ENCODE measurements at regions not wholly inside any gene's neighbourhood (a gene's known extent, or its start where the extent isn't known, plus 50 kb on each side); places are given as distances from the start of the nearest gene placed in this dataset.

- no peak for DNase-seq (ENCODE audit: low read depth)
These were observed 122.2 kb upstream of the RTL1 start for GRCh38 chr14:101025696-101026095.

- DNase-seq (ENCODE audit: low read depth): no peak
These were observed 122.8 kb upstream of the RTL1 start for GRCh38 chr14:101026341-101026740.

- DNase-seq (ENCODE audit: low read depth): no peak
These were observed 123.8 kb upstream of the RTL1 start for GRCh38 chr14:101027291-101027690.

- DNase-seq (ENCODE audit: low read depth): no peak
These were observed 124.4 kb upstream of the RTL1 start for GRCh38 chr14:101027966-101028365.

GRCh38 chr14:101028971-101029667 lies 125.6 kb upstream of the RTL1 start:
- no peak for DNase-seq (ENCODE audit: low read depth)

- DNase-seq (ENCODE audit: low read depth): no peak
These were observed 126.3 kb upstream of the RTL1 start for GRCh38 chr14:101029668-101030290.

- no peak for DNase-seq (ENCODE audit: low read depth)
These were observed 127.1 kb upstream of the RTL1 start for GRCh38 chr14:101030586-101030985.

- DNase-seq (ENCODE audit: low read depth): no peak
These were observed 127.7 kb upstream of the RTL1 start for GRCh38 chr14:101031186-101031585.

GRCh38 chr14:101031721-101032120 lies 128.2 kb upstream of the RTL1 start:
- no peak for DNase-seq (ENCODE audit: low read depth)

- no peak for DNase-seq (ENCODE audit: low read depth)
These were observed 128.9 kb upstream of the RTL1 start for GRCh38 chr14:101032433-101032832.

GRCh38 chr14:101033006-101033405 lies 129.5 kb upstream of the RTL1 start:
- no peak for DNase-seq (ENCODE audit: low read depth)

- DNase-seq (ENCODE audit: low read depth): no peak
These were observed 130.1 kb upstream of the RTL1 start for GRCh38 chr14:101033446-101034165.

GRCh38 chr14:101034986-101035385 lies 131.5 kb upstream of the RTL1 start:
- DNase-seq (ENCODE audit: low read depth): no peak

- no peak for DNase-seq (ENCODE audit: low read depth)
These were observed 132.1 kb upstream of the RTL1 start for GRCh38 chr14:101035466-101036225.

GRCh38 chr14:101037021-101037817 lies 133.7 kb upstream of the RTL1 start:
- DNase-seq (ENCODE audit: low read depth): no peak

- no peak for DNase-seq (ENCODE audit: low read depth)
These were observed 135.7 kb upstream of the RTL1 start for GRCh38 chr14:101039031-101039754.

- DNase-seq (ENCODE audit: low read depth): no peak
These were observed 136.2 kb upstream of the RTL1 start for GRCh38 chr14:101039755-101040138.

- no peak for DNase-seq (ENCODE audit: low read depth)
These were observed 137.3 kb upstream of the RTL1 start for GRCh38 chr14:101040538-101041442.

GRCh38 chr14:101043891-101044290 lies 140.4 kb upstream of the RTL1 start:
- no peak for DNase-seq (ENCODE audit: low read depth)

- no peak for DNase-seq (ENCODE audit: low read depth)
These were observed 141.2 kb upstream of the RTL1 start for GRCh38 chr14:101044741-101045140.
